ENCODE measurements at regions not wholly inside any gene's neighbourhood (a gene's known extent, or its start where the extent isn't known, plus 50 kb on each side); places are given as distances from the start of the nearest gene placed in this dataset.

GRCh38 chr2:226641008-226641407, 158.6 kb downstream of the IRS1 start:
- Histone ChIP-seq H3K9me3 (ENCODE audit: low read depth) (peaks cover 4% of the 10 kb centered on the region), H3K4me2 (no peak overlapping the region), H3K27me3 (no peaks in the 10 kb centered on the region), H3K27ac (no peak overlapping the region), H3K36me3 (replicated peaks; ENCODE audit: insufficient read depth, low read depth) (no peaks in the 10 kb centered on the region), H3K4me1 (ENCODE audit: insufficient read depth) (no peaks in the 10 kb centered on the region), H3K79me2 (no peaks in the 10 kb centered on the region), H3K9me2 (replicated peaks; ENCODE audit: insufficient read depth) (no peaks in the 10 kb centered on the region), H3K4me3 (no peak overlapping the region), H2AFZ (no peak overlapping the region), H4K20me1 (ENCODE audit: insufficient read depth, poor library complexity, severe bottlenecking) (no peaks in the 10 kb centered on the region)
- TF ChIP-seq EZH2 (IDR thresholded peaks at IDR 0.05; ENCODE audit: borderline replicate concordance) (no peak), EZH2phosphoT487 (IDR thresholded peaks at IDR 0.05; ENCODE audit: low read depth, severe bottlenecking, unreplicated experiment) (no peak)
- TF ChIP-seq, protein P1, sequence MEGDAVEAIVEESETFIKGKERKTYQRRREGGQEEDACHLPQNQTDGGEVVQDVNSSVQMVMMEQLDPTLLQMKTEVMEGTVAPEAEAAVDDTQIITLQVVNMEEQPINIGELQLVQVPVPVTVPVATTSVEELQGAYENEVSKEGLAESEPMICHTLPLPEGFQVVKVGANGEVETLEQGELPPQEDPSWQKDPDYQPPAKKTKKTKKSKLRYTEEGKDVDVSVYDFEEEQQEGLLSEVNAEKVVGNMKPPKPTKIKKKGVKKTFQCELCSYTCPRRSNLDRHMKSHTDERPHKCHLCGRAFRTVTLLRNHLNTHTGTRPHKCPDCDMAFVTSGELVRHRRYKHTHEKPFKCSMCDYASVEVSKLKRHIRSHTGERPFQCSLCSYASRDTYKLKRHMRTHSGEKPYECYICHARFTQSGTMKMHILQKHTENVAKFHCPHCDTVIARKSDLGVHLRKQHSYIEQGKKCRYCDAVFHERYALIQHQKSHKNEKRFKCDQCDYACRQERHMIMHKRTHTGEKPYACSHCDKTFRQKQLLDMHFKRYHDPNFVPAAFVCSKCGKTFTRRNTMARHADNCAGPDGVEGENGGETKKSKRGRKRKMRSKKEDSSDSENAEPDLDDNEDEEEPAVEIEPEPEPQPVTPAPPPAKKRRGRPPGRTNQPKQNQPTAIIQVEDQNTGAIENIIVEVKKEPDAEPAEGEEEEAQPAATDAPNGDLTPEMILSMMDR (IDR thresholded peaks at IDR 0.05; ENCODE audit: poor library complexity), result no peak
- WGBS (ENCODE audit: low lambda C conversion rate, missing lambda C conversion rate), result 86% methylated on average over 1 of the region's 1 CpG
- no peak for DNase-seq (ENCODE audit: low spot score)

DNA sequence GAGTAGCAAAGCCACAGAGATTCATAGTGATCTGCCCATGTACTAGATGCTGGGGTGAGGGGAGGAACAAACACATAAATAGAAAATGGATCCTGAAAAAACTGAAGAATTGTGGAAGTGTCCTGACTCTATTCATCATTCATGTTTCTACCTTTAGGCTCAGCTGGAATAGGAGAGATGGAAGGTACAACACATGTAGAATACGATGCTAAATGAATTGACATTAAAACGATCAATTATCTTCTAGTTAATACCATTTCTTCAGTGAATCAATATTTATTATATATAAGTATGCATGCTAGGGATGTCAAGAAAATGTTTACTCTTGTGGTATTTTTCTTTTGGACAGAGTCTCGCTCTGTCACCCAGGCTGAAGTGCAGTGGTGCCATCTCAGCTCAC, 159.1 kb downstream of the IRS1 start:
- TF ChIP-seq EZH2 (IDR thresholded peaks at IDR 0.05; ENCODE audit: borderline replicate concordance), result no peak
- TF ChIP-seq, protein P1 (IDR thresholded peaks at IDR 0.05; ENCODE audit: poor library complexity), result no peak
- TF ChIP-seq EZH2phosphoT487 (IDR thresholded peaks at IDR 0.05; ENCODE audit: low read depth, severe bottlenecking, unreplicated experiment), result no peak
- Histone ChIP-seq H2AFZ (no peak overlapping the region), H4K20me1 (ENCODE audit: insufficient read depth, poor library complexity, severe bottlenecking) (no peaks in the 10 kb centered on the region), H3K79me2 (no peaks in the 10 kb centered on the region), H3K27me3 (no peaks in the 10 kb centered on the region), H3K9me3 (ENCODE audit: low read depth) (peaks cover 4% of the 10 kb centered on the region), H3K4me3 (no peak overlapping the region), H3K9me2 (replicated peaks; ENCODE audit: insufficient read depth) (no peaks in the 10 kb centered on the region), H3K4me1 (ENCODE audit: insufficient read depth) (no peaks in the 10 kb centered on the region), H3K36me3 (replicated peaks; ENCODE audit: insufficient read depth, low read depth) (no peaks in the 10 kb centered on the region), H3K4me2 (no peak overlapping the region), H3K27ac (no peak overlapping the region)
- WGBS (ENCODE audit: low lambda C conversion rate, missing lambda C conversion rate), result 97% methylated on average over 3 of the region's 3 CpGs
- DNase-seq (ENCODE audit: low spot score), result no peak

GRCh38 chr2:226639550-226639949, 160.1 kb downstream of the IRS1 start:
- Histone ChIP-seq H3K4me2 (no peak overlapping the region), H3K9me2 (replicated peaks; ENCODE audit: insufficient read depth) (no peaks in the 10 kb centered on the region), H3K27ac (no peak overlapping the region), H3K27me3 (no peaks in the 10 kb centered on the region), H4K20me1 (ENCODE audit: insufficient read depth, poor library complexity, severe bottlenecking) (no peaks in the 10 kb centered on the region), H3K9me3 (ENCODE audit: low read depth) (peaks cover 4% of the 10 kb centered on the region), H3K4me1 (ENCODE audit: insufficient read depth) (no peaks in the 10 kb centered on the region), H3K36me3 (replicated peaks; ENCODE audit: insufficient read depth, low read depth) (no peaks in the 10 kb centered on the region), H3K4me3 (no peak overlapping the region), H2AFZ (no peak overlapping the region), H3K79me2 (no peaks in the 10 kb centered on the region)
- WGBS (ENCODE audit: low lambda C conversion rate, missing lambda C conversion rate), result 94% methylated on average over 2 of the region's 2 CpGs
- DNase-seq (ENCODE audit: low spot score), result no peak
- TF ChIP-seq EZH2 (IDR thresholded peaks at IDR 0.05; ENCODE audit: borderline replicate concordance), result no peak
- TF ChIP-seq EZH2phosphoT487 (IDR thresholded peaks at IDR 0.05; ENCODE audit: low read depth, severe bottlenecking, unreplicated experiment), result no peak

DNA sequence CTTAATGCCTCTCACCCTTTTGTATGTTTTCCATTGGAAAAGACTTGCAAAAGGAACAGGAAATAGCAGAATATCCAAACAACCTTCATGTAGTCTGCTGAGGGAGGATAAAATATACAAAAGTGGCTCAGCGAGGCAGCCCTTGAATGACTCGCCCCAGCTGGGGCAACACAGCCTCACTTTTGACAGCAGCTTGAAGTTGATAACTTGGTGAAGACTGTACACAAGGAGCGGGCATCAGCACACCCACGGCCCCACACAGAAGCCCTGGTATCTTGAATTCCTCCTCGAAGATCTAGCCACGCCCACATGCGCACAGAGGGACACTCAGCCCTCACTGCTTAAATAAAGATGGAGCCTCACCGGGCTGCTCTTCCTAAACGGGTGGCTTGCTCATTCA, 161.0 kb downstream of the IRS1 start:
- Histone ChIP-seq H3K9me2 (replicated peaks; ENCODE audit: insufficient read depth) (no peaks in the 10 kb centered on the region), H3K36me3 (replicated peaks; ENCODE audit: insufficient read depth, low read depth) (no peaks in the 10 kb centered on the region), H4K20me1 (ENCODE audit: insufficient read depth, poor library complexity, severe bottlenecking) (no peaks in the 10 kb centered on the region), H3K27ac (no peak overlapping the region), H3K4me2 (no peak overlapping the region), H3K4me3 (no peak overlapping the region), H3K27me3 (no peaks in the 10 kb centered on the region), H3K4me1 (ENCODE audit: insufficient read depth) (no peaks in the 10 kb centered on the region), H2AFZ (no peak overlapping the region), H3K9me3 (ENCODE audit: low read depth) (peaks cover 4% of the 10 kb centered on the region), H3K79me2 (no peaks in the 10 kb centered on the region)
- WGBS (ENCODE audit: low lambda C conversion rate, missing lambda C conversion rate), result 73% methylated on average over 9 of the region's 9 CpGs
- TF ChIP-seq EZH2 (IDR thresholded peaks at IDR 0.05; ENCODE audit: borderline replicate concordance) (no peak), EZH2phosphoT487 (IDR thresholded peaks at IDR 0.05; ENCODE audit: low read depth, severe bottlenecking, unreplicated experiment) (no peak)
- TF ChIP-seq, protein P1 (IDR thresholded peaks at IDR 0.05; ENCODE audit: poor library complexity), result no peak
- DNase-seq (ENCODE audit: low spot score), result no peak

All from hepatocyte (in vitro differentiated cells).